CD4-positive, alpha-beta T cell (primary cell): ENCODE measurements at regions not wholly inside any gene's neighbourhood (a gene's known extent, or its start where the extent isn't known, plus 50 kb on each side); places are given as distances from the start of the nearest gene placed in this dataset.

ENCODE experiments used
- ATAC-seq: fragments of 200-7000 bp; cut with Tn5 transposase; one replicate; pipeline ENCODE4 v1.10.0; 2022; ENCODE audit warnings: mild to moderate bottlenecking; ENCODE audit not compliant: poor library complexity
- CTCF ChIA-PET: fragments of 350-600 bp; sonication (Branson Sonifier 250); formaldehyde crosslinking; loops from one replicate; lab custom pipeline; 2021; ENCODE audit warnings: antibody characterized with exemption, inconsistent platforms; lab: Charles Lee
- POLR2A ChIA-PET: fragments of 350-600 bp; sonication (Branson Sonifier 250); formaldehyde crosslinking; loops from one replicate; lab custom pipeline; 2021; ENCODE audit warnings: antibody characterized with exemption, inconsistent platforms; lab: Charles Lee
- DNase-seq, 14 experiments: peaks; one replicate each; pipeline ENCODE4 v3.0.0-alpha.2; 2013 to 2020; ENCODE audit warnings: mixed read lengths in 2 of 14
- H3K27ac ChIP-seq, 2 donors: one replicate each; pipeline versions ENCODE4 v1.5.1 to v1.7.0; 2013; ENCODE audit warnings: low read length in 2 of 2, low read depth in 1 of 2, mild to moderate bottlenecking in 1 of 2
- H3K27me3 ChIP-seq, 2 experiments: 1 replicate in 1 of 2; 2 replicates in 1 of 2; pipeline versions ENCODE4 v1.6.1 to v1.7.0; 2013; ENCODE audit warnings: low read length in 2 of 2, control low read depth in 1 of 2, mild to moderate bottlenecking in 1 of 2, moderate library complexity in 1 of 2; ENCODE audit not compliant: insufficient read depth in 2 of 2, control insufficient read depth in 1 of 2
- H3K36me3 ChIP-seq: one replicate; pipeline ENCODE4 v1.6.1; 2013; ENCODE audit warnings: low read length, control low read depth; ENCODE audit not compliant: insufficient read depth
- H3K4me1 ChIP-seq: one replicate; pipeline ENCODE4 v1.6.1; 2013; ENCODE audit warnings: low read length, control low read depth; ENCODE audit not compliant: insufficient read depth
- H3K4me3 ChIP-seq: one replicate; pipeline ENCODE4 v1.5.1; 2013; ENCODE audit warnings: mild to moderate bottlenecking, low read length, moderate library complexity
- H3K9me3 ChIP-seq, 2 experiments: 1 replicate in 1 of 2; 2 replicates in 1 of 2; pipeline versions ENCODE4 v1.6.1 to v1.7.0; 2013; ENCODE audit warnings: low read length in 2 of 2, mild to moderate bottlenecking in 2 of 2, control low read depth in 1 of 2, moderate library complexity in 1 of 2; ENCODE audit not compliant: control insufficient read depth in 1 of 2, insufficient read depth in 1 of 2
- H3K27ac Mint-ChIP-seq: one replicate; pipeline ENCODE4 v1.8.0; 2020; ENCODE audit warnings: mixed read lengths
- H3K27me3 Mint-ChIP-seq: one replicate; pipeline ENCODE4 v1.8.0; 2021; ENCODE audit warnings: mixed read lengths
- H3K36me3 Mint-ChIP-seq: one replicate; pipeline ENCODE4 v1.8.0; 2021; ENCODE audit warnings: low read depth, mixed read lengths
- H3K4me1 Mint-ChIP-seq: one replicate; pipeline ENCODE4 v1.8.0; 2021; ENCODE audit warnings: low read depth, mixed read lengths
- H3K4me3 Mint-ChIP-seq: one replicate; pipeline ENCODE4 v1.8.0; 2020; ENCODE audit warnings: mild to moderate bottlenecking, mixed read lengths
- H3K9me3 Mint-ChIP-seq: one replicate; pipeline ENCODE4 v1.8.0; 2020; ENCODE audit warnings: mixed read lengths
- CTCF ChIP-seq: fragments of 200-600 bp; IDR thresholded peaks from one replicate; pipeline ENCODE4 v1.8.0; 2022; ENCODE audit warnings: antibody characterized with exemption, mild to moderate bottlenecking
- intact Hi-C, 2 experiments: fragments of 100-400 bp; cut with DNase I in 1 of 2; cut with micrococcal nuclease in 1 of 2; formaldehyde crosslinking; loops; one replicate each; pipeline versions ENCODE4 v1.15.1 to v1.9.0; 2023 to 2025; cut with DNase I, micrococcal nuclease

GRCh38 chr2:52097071-52097470 lies 1065.1 kb upstream of the NRXN1 start:
- no peak for ATAC-seq
- POLR2A ChIA-PET, result no interaction called here

GRCh38 chr2:52084759-52085158 lies 1052.8 kb upstream of the NRXN1 start:
- POLR2A ChIA-PET, result no interaction called here
- ATAC-seq, result no peak
- H3K9me3 ChIP-seq, result no peaks in the 10 kb centered on the region
- Mint-ChIP-seq H3K4me1 (no peaks in the 10 kb centered on the region), H3K27ac (no peak overlapping the region), H3K4me3 (no peak overlapping the region), H3K36me3 (no peaks in the 10 kb centered on the region), H3K27me3 (no peaks in the 10 kb centered on the region), H3K9me3 (peaks cover 2% of the 10 kb centered on the region)
- no peak for TF ChIP-seq CTCF
- DNase-seq, result no peak
- no peak overlapping the region for H3K4me3 ChIP-seq
- no peak overlapping the region for H3K27ac ChIP-seq
- intact Hi-C loops, result no loop called here
- H3K27me3 ChIP-seq, result no peaks in the 10 kb centered on the region
- no peaks in the 10 kb centered on the region for H3K4me1 ChIP-seq
- CTCF ChIA-PET, result no interaction called here
- H3K36me3 ChIP-seq, result no peaks in the 10 kb centered on the region

More at GRCh38 chr2:52097071-52097470, 1065.1 kb upstream of the NRXN1 start:
- H3K4me3 Mint-ChIP-seq, result no peak overlapping the region
- Histone ChIP-seq H3K27me3 (no peaks in the 10 kb centered on the region), H3K36me3 (no peaks in the 10 kb centered on the region), H3K4me1 (no peaks in the 10 kb centered on the region), H3K4me3 (no peak overlapping the region), H3K27ac (no peak overlapping the region), H3K9me3 (peaks cover 4 to 7% of the 10 kb centered on the region in 2 experiments)
- peaks cover 4% of the 10 kb centered on the region for H3K9me3 Mint-ChIP-seq
- TF ChIP-seq CTCF, result no peak
- no peak overlapping the region for H3K27ac Mint-ChIP-seq
- no peaks in the 10 kb centered on the region for H3K36me3 Mint-ChIP-seq
- no peak for DNase-seq
- intact Hi-C loops, result no loop called here
- H3K4me1 Mint-ChIP-seq, result no peaks in the 10 kb centered on the region
- H3K27me3 Mint-ChIP-seq, result no peaks in the 10 kb centered on the region
- CTCF ChIA-PET, result interaction anchor here (0.6 kb wide), 1 partner anchor 30 kb away, joined by 4 read pairs; no protein-coding TSS in a partner anchor

GRCh38 chr2:52083214-52083613 lies 1051.3 kb upstream of the NRXN1 start:
- H3K36me3 Mint-ChIP-seq, result no peaks in the 10 kb centered on the region
- ATAC-seq, result no peak
- no peaks in the 10 kb centered on the region for H3K4me1 ChIP-seq
- H3K4me3 Mint-ChIP-seq, result no peak overlapping the region
- no peaks in the 10 kb centered on the region for H3K9me3 ChIP-seq
- H3K4me1 Mint-ChIP-seq, result no peaks in the 10 kb centered on the region
- H3K27ac ChIP-seq, result no peak overlapping the region
- ChIA-PET POLR2A (no interaction called here), CTCF (no interaction called here)
- peaks cover 2% of the 10 kb centered on the region for H3K9me3 Mint-ChIP-seq
- DNase-seq, result no peak
- no peak for TF ChIP-seq CTCF
- intact Hi-C loops, result no loop called here
- no peaks in the 10 kb centered on the region for H3K36me3 ChIP-seq
- H3K4me3 ChIP-seq, result no peak overlapping the region
- H3K27me3 Mint-ChIP-seq, result no peaks in the 10 kb centered on the region
- no peaks in the 10 kb centered on the region for H3K27me3 ChIP-seq
- H3K27ac Mint-ChIP-seq, result no peak overlapping the region
